ENCODE measurements at regions not wholly inside any gene's neighbourhood (a gene's known extent, or its start where the extent isn't known, plus 50 kb on each side); places are given as distances from the start of the nearest gene placed in this dataset.

- Mint-ChIP-seq H3K27me3 (ENCODE audit: low read depth, unreplicated experiment) (peaks cover 32% of the 10 kb centered on the region), H3K36me3 (ENCODE audit: low read depth, unreplicated experiment) (peaks cover 2% of the 10 kb centered on the region), H3K27ac (ENCODE audit: unreplicated experiment) (no peak overlapping the region), H3K4me1 (ENCODE audit: low read depth, unreplicated experiment) (peaks cover 2% of the 10 kb centered on the region), H3K9me3 (ENCODE audit: unreplicated experiment) (no peaks in the 10 kb centered on the region), H3K4me3 (ENCODE audit: unreplicated experiment) (no peak overlapping the region)
- Histone ChIP-seq H2AFZ (ENCODE audit: low read depth, low read length) (no peak overlapping the region), H3K27ac (ENCODE audit: low read depth, low read length) (no peak overlapping the region), H3K36me3 (ENCODE audit: insufficient read depth, low read length) (no peaks in the 10 kb centered on the region), H3K79me2 (ENCODE audit: insufficient read depth, low read length) (no peaks in the 10 kb centered on the region), H3K4me3 (ENCODE audit: insufficient read depth, low read depth, low read length) (no peak overlapping the region), H3K27me3 (ENCODE audit: insufficient read depth, low read length) (no peaks in the 10 kb centered on the region), H3K9me3 (ENCODE audit: insufficient read depth, low read depth, low read length) (no peaks in the 10 kb centered on the region), H3K9ac (ENCODE audit: low read length) (no peak overlapping the region), H3K4me2 (ENCODE audit: low read length) (no peak overlapping the region), H3K4me1 (ENCODE audit: insufficient read depth, low read length) (no peaks in the 10 kb centered on the region), H4K20me1 (ENCODE audit: insufficient read depth, low read length) (no peaks in the 10 kb centered on the region)
- FAIRE-seq, result no peak
- TF ChIP-seq EZH2 (IDR thresholded peaks at IDR 0.05; ENCODE audit: insufficient read depth, low read length), result no peak
- TF ChIP-seq, protein P1, sequence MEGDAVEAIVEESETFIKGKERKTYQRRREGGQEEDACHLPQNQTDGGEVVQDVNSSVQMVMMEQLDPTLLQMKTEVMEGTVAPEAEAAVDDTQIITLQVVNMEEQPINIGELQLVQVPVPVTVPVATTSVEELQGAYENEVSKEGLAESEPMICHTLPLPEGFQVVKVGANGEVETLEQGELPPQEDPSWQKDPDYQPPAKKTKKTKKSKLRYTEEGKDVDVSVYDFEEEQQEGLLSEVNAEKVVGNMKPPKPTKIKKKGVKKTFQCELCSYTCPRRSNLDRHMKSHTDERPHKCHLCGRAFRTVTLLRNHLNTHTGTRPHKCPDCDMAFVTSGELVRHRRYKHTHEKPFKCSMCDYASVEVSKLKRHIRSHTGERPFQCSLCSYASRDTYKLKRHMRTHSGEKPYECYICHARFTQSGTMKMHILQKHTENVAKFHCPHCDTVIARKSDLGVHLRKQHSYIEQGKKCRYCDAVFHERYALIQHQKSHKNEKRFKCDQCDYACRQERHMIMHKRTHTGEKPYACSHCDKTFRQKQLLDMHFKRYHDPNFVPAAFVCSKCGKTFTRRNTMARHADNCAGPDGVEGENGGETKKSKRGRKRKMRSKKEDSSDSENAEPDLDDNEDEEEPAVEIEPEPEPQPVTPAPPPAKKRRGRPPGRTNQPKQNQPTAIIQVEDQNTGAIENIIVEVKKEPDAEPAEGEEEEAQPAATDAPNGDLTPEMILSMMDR (IDR thresholded peaks at IDR 0.05; ENCODE audit: insufficient read depth, low read depth, low read length), result no peak
- DNase-seq (ENCODE audit: low read depth), result no peak
Measured at GRCh38 chr20:40813708-40814630, 124.9 kb upstream of the MAFB start.

- DNase-seq (ENCODE audit: low read depth), result no peak
- H3K27ac Mint-ChIP-seq (ENCODE audit: unreplicated experiment), result no peak overlapping the region
Measured at GRCh38 chr20:40814631-40814960, 125.6 kb upstream of the MAFB start.

More at GRCh38 chr20:40814631-40814960, 125.6 kb upstream of the MAFB start:
- TF ChIP-seq, protein P1 (IDR thresholded peaks at IDR 0.05; ENCODE audit: insufficient read depth, low read depth, low read length), result no peak
- no peak for TF ChIP-seq EZH2 (IDR thresholded peaks at IDR 0.05; ENCODE audit: insufficient read depth, low read length)
- Histone ChIP-seq H3K79me2 (ENCODE audit: insufficient read depth, low read length) (no peaks in the 10 kb centered on the region), H3K4me1 (ENCODE audit: insufficient read depth, low read length) (no peaks in the 10 kb centered on the region), H3K4me3 (ENCODE audit: insufficient read depth, low read depth, low read length) (no peak overlapping the region), H4K20me1 (ENCODE audit: insufficient read depth, low read length) (no peaks in the 10 kb centered on the region), H3K9ac (ENCODE audit: low read length) (no peak overlapping the region), H2AFZ (ENCODE audit: low read depth, low read length) (no peak overlapping the region), H3K9me3 (ENCODE audit: insufficient read depth, low read depth, low read length) (no peaks in the 10 kb centered on the region), H3K36me3 (ENCODE audit: insufficient read depth, low read length) (no peaks in the 10 kb centered on the region), H3K27me3 (ENCODE audit: insufficient read depth, low read length) (no peaks in the 10 kb centered on the region), H3K27ac (ENCODE audit: low read depth, low read length) (no peak overlapping the region), H3K4me2 (ENCODE audit: low read length) (no peak overlapping the region)
- H3K4me1 Mint-ChIP-seq (ENCODE audit: low read depth, unreplicated experiment), result peaks cover 2% of the 10 kb centered on the region
- no peak overlapping the region for H3K4me3 Mint-ChIP-seq (ENCODE audit: unreplicated experiment)
- H3K27me3 Mint-ChIP-seq (ENCODE audit: low read depth, unreplicated experiment), result peaks cover 32% of the 10 kb centered on the region
- no peak for FAIRE-seq
- H3K36me3 Mint-ChIP-seq (ENCODE audit: low read depth, unreplicated experiment), result peaks cover 2% of the 10 kb centered on the region
- no peaks in the 10 kb centered on the region for H3K9me3 Mint-ChIP-seq (ENCODE audit: unreplicated experiment)
